ENCODE measurements at regions not wholly inside any gene's neighbourhood (a gene's known extent, or its start where the extent isn't known, plus 50 kb on each side); places are given as distances from the start of the nearest gene placed in this dataset.

DNA sequence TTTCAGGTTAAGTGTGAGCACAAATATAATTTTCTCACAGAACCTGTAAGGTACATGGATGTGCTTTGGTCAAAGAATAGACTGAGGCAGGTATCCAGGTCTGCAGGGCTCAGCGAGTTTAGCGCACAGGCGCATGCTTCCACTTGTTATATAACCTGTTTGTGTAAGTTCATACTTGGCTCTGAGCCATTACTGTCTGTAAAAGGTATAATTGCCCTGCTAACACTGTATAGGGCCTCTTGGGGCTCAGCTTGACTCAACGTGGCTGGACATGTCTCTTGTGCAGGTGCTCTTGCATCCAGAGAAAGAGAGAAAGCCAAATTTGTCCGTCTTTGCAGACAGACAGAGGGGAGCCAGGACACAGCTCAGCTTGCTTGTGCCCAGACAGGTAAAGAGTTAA, 759.6 kb downstream of the MTRR start:
- TF ChIP-seq CTCF (IDR thresholded peaks at IDR 0.05) (no peak), EP300 (IDR thresholded peaks at IDR 0.05) (no peak), POLR2AphosphoS5 (IDR thresholded peaks at IDR 0.05) (no peak)
